GM12878 (cell line): ENCODE measurements at regions not wholly inside any gene's neighbourhood (a gene's known extent, or its start where the extent isn't known, plus 50 kb on each side); places are given as distances from the start of the nearest gene placed in this dataset.

Source experiments
- ATAC-seq: fragments of 200-7000 bp; cut with Tn5 transposase; 3 replicates; pipeline ENCODE4 v1.9.1; 2020; ENCODE audit warnings: mild to moderate bottlenecking, moderate library complexity
- BruUV-seq: library from RNA; stranded (reverse); fragments of 400-500 nt; replicated peaks from 2 replicates; lab custom pipeline; 2021; lab: Mats Ljungman, UMichigan
- CTCF ChIA-PET: fragments of 300-600 bp; sonication (Branson Sonifier 250); formaldehyde crosslinking; extraction: SDS; loops from one replicate; lab custom pipeline; 2021; ENCODE audit warnings: inconsistent platforms; lab: Yijun Ruan, JAX
- POLR2A ChIA-PET: fragments of 350-600 bp; formaldehyde crosslinking; extraction: SDS; loops from one replicate; lab custom pipeline; 2021; ENCODE audit warnings: inconsistent platforms; lab: Charles Lee
- RAD21 ChIA-PET: fragments of 300-600 bp; sonication (Branson Sonifier 250); formaldehyde crosslinking; loops from one replicate; lab custom pipeline; 2023; ENCODE audit warnings: antibody characterized with exemption; ENCODE audit not compliant: unreplicated experiment; lab: Charles Lee
- SMC1A ChIA-PET: fragments of 300-600 bp; sonication (Branson Sonifier 250); formaldehyde crosslinking; loops from one replicate; lab custom pipeline; 2023; ENCODE audit not compliant: unreplicated experiment, uncharacterized antibody; lab: Charles Lee
- DNase-seq: peaks from one replicate; pipeline ENCODE4 v3.0.0-alpha.2; 2011; ENCODE audit warnings: low read depth, low spot score
- FAIRE-seq: peaks from 3 replicates; lab custom pipeline; 2011; peaks lifted over from hg19 to GRCh38; lab: Jason Lieb, UNC
- H2AFZ ChIP-seq: 2 replicates; pipeline ENCODE4 v1.6.0; 2011; ENCODE audit warnings: low read depth, low read length, control low read depth; ENCODE audit not compliant: control insufficient read depth
- H3K27ac ChIP-seq: 2 replicates; pipeline ENCODE4 v1.5.1; 2011; ENCODE audit warnings: control low read depth; ENCODE audit not compliant: control insufficient read depth, insufficient read depth
- H3K27me3 ChIP-seq, 2 experiments: replicated peaks in 1 of 2; 2 replicates each; pipeline versions ENCODE4 v1.6.0 to v1.6.1; 2011; ENCODE audit warnings: low read length in 1 of 2; ENCODE audit not compliant: control insufficient read depth in 2 of 2, insufficient read depth in 2 of 2
- H3K36me3 ChIP-seq, 2 experiments: 2 replicates each; pipeline ENCODE4 v1.5.1; 2011; ENCODE audit warnings: low read length in 1 of 2; ENCODE audit not compliant: control insufficient read depth in 2 of 2, insufficient read depth in 2 of 2
- H3K4me1 ChIP-seq: 2 replicates; pipeline ENCODE4 v1.6.1; 2011; ENCODE audit warnings: mild to moderate bottlenecking, low read length, moderate library complexity, mixed read lengths; ENCODE audit not compliant: control insufficient read depth, insufficient read depth
- H3K4me2 ChIP-seq: 2 replicates; pipeline ENCODE4 v1.6.0; 2011; ENCODE audit warnings: control low read depth; ENCODE audit not compliant: control insufficient read depth, insufficient read depth
- H3K4me3 ChIP-seq: fragments of 200-600 bp; sonication (generic); 2 replicates; pipeline ENCODE4 v1.5.1; 2016
- H3K79me2 ChIP-seq: 2 replicates; pipeline ENCODE4 v1.6.0; 2011; ENCODE audit warnings: low read length; ENCODE audit not compliant: control insufficient read depth, insufficient read depth
- H3K9ac ChIP-seq: 2 replicates; pipeline ENCODE4 v1.8.0; 2011; ENCODE audit warnings: low read length, control low read depth, mixed read lengths; ENCODE audit not compliant: control insufficient read depth, insufficient read depth
- H3K9me3 ChIP-seq: replicated peaks from 3 replicates; pipeline ENCODE4 v1.5.1; 2011; ENCODE audit warnings: mild to moderate bottlenecking, low read length; ENCODE audit not compliant: control insufficient read depth, insufficient read depth
- H4K20me1 ChIP-seq: 2 replicates; pipeline ENCODE4 v1.6.0; 2011; ENCODE audit not compliant: control insufficient read depth, insufficient read depth
- CBX3 ChIP-seq: fragments of 200-600 bp; sonication (generic); IDR thresholded peaks from 2 replicates; pipeline ENCODE4 v1.6.1; 2016; ENCODE audit warnings: low read depth, borderline replicate concordance
- CREM ChIP-seq: IDR thresholded peaks from 2 replicates; pipeline ENCODE4 v1.6.1; 2014; ENCODE audit warnings: antibody characterized with exemption, low read depth
- CTCF ChIP-seq, 3 experiments: IDR thresholded peaks in 2 of 3; conservative IDR thresholded peaks in 1 of 3; 2 replicates each; pipeline ENCODE4 v1.5.1; 2011; ENCODE audit warnings: low read depth in 3 of 3, low read length in 3 of 3, mild to moderate bottlenecking in 3 of 3, control low read depth in 2 of 3, moderate library complexity in 2 of 3, inconsistent platforms in 1 of 3, mixed read lengths in 1 of 3; ENCODE audit not compliant: control insufficient read depth in 2 of 3, insufficient read depth in 1 of 3; ENCODE audit errors: extremely low read depth in 1 of 3
- EZH2 ChIP-seq: IDR thresholded peaks from 2 replicates; pipeline ENCODE4 v1.6.1; 2012; ENCODE audit warnings: low read depth, mild to moderate bottlenecking, control low read depth, inconsistent platforms, low read length, borderline replicate concordance; ENCODE audit not compliant: control insufficient read depth
- IRF5 ChIP-seq: fragments of 450-650 bp; IDR thresholded peaks from 2 replicates; pipeline ENCODE4 v1.6.1; 2017; ENCODE audit warnings: borderline replicate concordance
- KLF5 ChIP-seq: fragments of 450-650 bp; IDR thresholded peaks from 2 replicates; pipeline ENCODE4 v1.6.1; 2014; ENCODE audit warnings: mild to moderate bottlenecking; ENCODE audit not compliant: partially characterized antibody
- LARP7 ChIP-seq: fragments of 450-650 bp; IDR thresholded peaks from 2 replicates; pipeline ENCODE4 v1.6.1; 2017; ENCODE audit warnings: mild to moderate bottlenecking
- NFIC ChIP-seq: IDR thresholded peaks from 2 replicates; pipeline ENCODE4 v1.6.1; 2012; ENCODE audit warnings: low read depth, mild to moderate bottlenecking, inconsistent platforms, low read length, moderate library complexity
- NFXL1 ChIP-seq: fragments of 450-650 bp; IDR thresholded peaks from 2 replicates; pipeline ENCODE4 v1.6.1; 2017; ENCODE audit warnings: antibody characterized with exemption, mild to moderate bottlenecking, borderline replicate concordance
- RCOR1 ChIP-seq: conservative IDR thresholded peaks from 2 replicates; pipeline ENCODE4 v1.6.1; 2012; ENCODE audit warnings: low read depth, low read length, improper control_type of control experiment
- RFX5 ChIP-seq: IDR thresholded peaks from 2 replicates; pipeline ENCODE4 v1.6.1; 2011; ENCODE audit warnings: low read depth, low read length, improper control_type of control experiment
- SP1 ChIP-seq: IDR thresholded peaks from one replicate; pipeline ENCODE4 v1.6.1; 2011; ENCODE audit warnings: low read depth, low read length
- WGBS: methylation state at CpG from one replicate; pipeline ENCODE4 v1.1.6; 2016; ENCODE audit warnings: low lambda C conversion rate; ENCODE audit not compliant: insufficient replicate concordance, insufficient coverage; ENCODE audit errors: missing lambda C conversion rate; 5-methylcytosine and 5-hydroxymethylcytosine counted together
- in situ Hi-C: fragments of 300-500 bp; cut with MboI; formaldehyde crosslinking; loops from 9 replicates; pipeline ENCODE4 v1.14.3; 2018; ENCODE audit warnings: mixed read lengths
- intact Hi-C: fragments of 100-400 bp; cut with micrococcal nuclease; formaldehyde crosslinking; loops from one replicate; pipeline ENCODE4 v1.14.2; 2022; ENCODE audit not compliant: unreplicated experiment

- no peak for FAIRE-seq
- WGBS, result 77% methylated on average over 11 of the region's 11 CpGs
Observed at GRCh38 chr12:116378002-116378401, 100.5 kb upstream of the MED13L start.

More at GRCh38 chr12:116378002-116378401, 100.5 kb upstream of the MED13L start:
- BruUV-seq, result no TSS peak
- Histone ChIP-seq H3K27me3 (peaks cover 0 to 5% of the 10 kb centered on the region in 2 experiments; a peak in 1 of 4 replicates), H3K4me2 (no peak overlapping the region), H3K9ac (no peak overlapping the region), H2AFZ (no peak overlapping the region), H3K4me1 (no peaks in the 10 kb centered on the region), H3K4me3 (no peak overlapping the region), H4K20me1 (no peaks in the 10 kb centered on the region), H3K27ac (no peak overlapping the region), H3K9me3 (no peaks in the 10 kb centered on the region; the same call in 2 of the 3 replicates), H3K79me2 (no peaks in the 10 kb centered on the region), H3K36me3 (no peaks in the 10 kb centered on the region)
- TF ChIP-seq CTCF (IDR thresholded peaks at IDR 0.05 in 2 of 3, conservative IDR thresholded peaks at IDR 0.05 in 1 of 3; ENCODE audit: control insufficient read depth in 2 of 3, extremely low read depth in 1 of 3, insufficient read depth in 1 of 3, low read depth in 3 of 3, low read length in 3 of 3) (no peak), NFIC (no peak), RFX5 (no peak), IRF5 (no peak), SP1 (no peak), KLF5 (no peak), RCOR1 (no peak), EZH2 (no peak), CBX3 (no peak), NFXL1 (no peak), LARP7 (no peak), CREM (no peak)
- DNase-seq (no peak), ATAC-seq (no peak)
- in situ Hi-C loops (no loop called here), intact Hi-C loops (no loop called here)
- ChIA-PET CTCF (interaction anchor here (0.9 kb wide), 1 partner anchor 20 kb away, joined by 3 read pairs; no protein-coding TSS in a partner anchor), RAD21 (no interaction called here), SMC1A (no interaction called here), POLR2A (no interaction called here)
